ENCODE measurements at regions not wholly inside any gene's neighbourhood (a gene's known extent, or its start where the extent isn't known, plus 50 kb on each side); places are given as distances from the start of the nearest gene placed in this dataset.

- Mint-ChIP-seq H3K36me3 (ENCODE audit: insufficient read depth, unreplicated experiment) (no peaks in the 10 kb centered on the region), H3K27ac (ENCODE audit: unreplicated experiment) (no peak overlapping the region), H3K4me1 (ENCODE audit: low read depth, unreplicated experiment) (no peaks in the 10 kb centered on the region), H3K27me3 (ENCODE audit: insufficient read depth, unreplicated experiment) (no peaks in the 10 kb centered on the region), H3K9me3 (ENCODE audit: unreplicated experiment) (no peaks in the 10 kb centered on the region), H3K4me3 (ENCODE audit: unreplicated experiment) (no peak overlapping the region)
- POLR2A ChIA-PET, result no interaction called here
- H3K36me3 ChIP-seq (ENCODE audit: control insufficient read depth, insufficient read depth, low read length), result no peaks in the 10 kb centered on the region
- CTCF ChIA-PET, result no interaction called here
- no peak overlapping the region for H3K4me3 ChIP-seq (ENCODE audit: low read depth, low read length)
- TF ChIP-seq, protein P1, sequence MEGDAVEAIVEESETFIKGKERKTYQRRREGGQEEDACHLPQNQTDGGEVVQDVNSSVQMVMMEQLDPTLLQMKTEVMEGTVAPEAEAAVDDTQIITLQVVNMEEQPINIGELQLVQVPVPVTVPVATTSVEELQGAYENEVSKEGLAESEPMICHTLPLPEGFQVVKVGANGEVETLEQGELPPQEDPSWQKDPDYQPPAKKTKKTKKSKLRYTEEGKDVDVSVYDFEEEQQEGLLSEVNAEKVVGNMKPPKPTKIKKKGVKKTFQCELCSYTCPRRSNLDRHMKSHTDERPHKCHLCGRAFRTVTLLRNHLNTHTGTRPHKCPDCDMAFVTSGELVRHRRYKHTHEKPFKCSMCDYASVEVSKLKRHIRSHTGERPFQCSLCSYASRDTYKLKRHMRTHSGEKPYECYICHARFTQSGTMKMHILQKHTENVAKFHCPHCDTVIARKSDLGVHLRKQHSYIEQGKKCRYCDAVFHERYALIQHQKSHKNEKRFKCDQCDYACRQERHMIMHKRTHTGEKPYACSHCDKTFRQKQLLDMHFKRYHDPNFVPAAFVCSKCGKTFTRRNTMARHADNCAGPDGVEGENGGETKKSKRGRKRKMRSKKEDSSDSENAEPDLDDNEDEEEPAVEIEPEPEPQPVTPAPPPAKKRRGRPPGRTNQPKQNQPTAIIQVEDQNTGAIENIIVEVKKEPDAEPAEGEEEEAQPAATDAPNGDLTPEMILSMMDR (IDR thresholded peaks at IDR 0.05; ENCODE audit: insufficient read depth in 1 of 2, low read depth in 1 of 2, low read length in 1 of 2, severe bottlenecking in 1 of 2, unreplicated experiment in 1 of 2), result no peak
- H3K9me3 ChIP-seq, result no peaks in the 10 kb centered on the region
- no peaks in the 10 kb centered on the region for H3K4me1 ChIP-seq
- no peak for DNase-seq
- intact Hi-C loops (cut with micrococcal nuclease; ENCODE audit: unreplicated experiment), result no loop called here
- no peaks in the 10 kb centered on the region for H3K27me3 ChIP-seq (replicated peaks; ENCODE audit: control insufficient read depth, insufficient read depth, low read length)
- BruUV-seq (replicated peaks), result no TSS peak
Observed at GRCh38 chr12:91493308-91493707, 310.7 kb upstream of the DCN start.

- H3K36me3 ChIP-seq (ENCODE audit: control insufficient read depth, insufficient read depth, low read length), result no peaks in the 10 kb centered on the region
- no peak overlapping the region for H3K4me3 ChIP-seq (ENCODE audit: low read depth, low read length)
- Mint-ChIP-seq H3K4me1 (ENCODE audit: low read depth, unreplicated experiment) (no peaks in the 10 kb centered on the region), H3K36me3 (ENCODE audit: insufficient read depth, unreplicated experiment) (no peaks in the 10 kb centered on the region), H3K27ac (ENCODE audit: unreplicated experiment) (no peak overlapping the region), H3K27me3 (ENCODE audit: insufficient read depth, unreplicated experiment) (no peaks in the 10 kb centered on the region), H3K9me3 (ENCODE audit: unreplicated experiment) (no peaks in the 10 kb centered on the region), H3K4me3 (ENCODE audit: unreplicated experiment) (no peak overlapping the region)
- no peaks in the 10 kb centered on the region for H3K9me3 ChIP-seq
- no TSS peak for BruUV-seq (replicated peaks)
- H3K4me1 ChIP-seq, result no peaks in the 10 kb centered on the region
- CTCF ChIA-PET, result no interaction called here
- DNase-seq, result no peak
- POLR2A ChIA-PET, result no interaction called here
- TF ChIP-seq, protein P1 (IDR thresholded peaks at IDR 0.05; ENCODE audit: insufficient read depth in 1 of 2, low read depth in 1 of 2, low read length in 1 of 2, severe bottlenecking in 1 of 2, unreplicated experiment in 1 of 2), result no peak
- H3K27me3 ChIP-seq (replicated peaks; ENCODE audit: control insufficient read depth, insufficient read depth, low read length), result no peaks in the 10 kb centered on the region
- intact Hi-C loops (cut with micrococcal nuclease; ENCODE audit: unreplicated experiment), result no loop called here
Observed at GRCh38 chr12:91492648-91493047, 310.0 kb upstream of the DCN start.

GRCh38 chr12:91490667-91491311 is 308.2 kb upstream of the DCN start:
- Histone ChIP-seq H3K9me3 (no peaks in the 10 kb centered on the region), H3K36me3 (ENCODE audit: control insufficient read depth, insufficient read depth, low read length) (no peaks in the 10 kb centered on the region), H3K4me1 (no peaks in the 10 kb centered on the region), H3K27me3 (replicated peaks; ENCODE audit: control insufficient read depth, insufficient read depth, low read length) (no peaks in the 10 kb centered on the region), H3K4me3 (ENCODE audit: low read depth, low read length) (no peak overlapping the region)
- TF ChIP-seq, protein P1 (IDR thresholded peaks at IDR 0.05; ENCODE audit: insufficient read depth in 1 of 2, low read depth in 1 of 2, low read length in 1 of 2, severe bottlenecking in 1 of 2, unreplicated experiment in 1 of 2), result no peak
- H3K27ac Mint-ChIP-seq (ENCODE audit: unreplicated experiment), result no peak overlapping the region
- POLR2A ChIA-PET, result no interaction called here
- CTCF ChIA-PET, result no interaction called here
- H3K36me3 Mint-ChIP-seq (ENCODE audit: insufficient read depth, unreplicated experiment), result no peaks in the 10 kb centered on the region
- DNase-seq, result no peak
- no peaks in the 10 kb centered on the region for H3K4me1 Mint-ChIP-seq (ENCODE audit: low read depth, unreplicated experiment)
- H3K9me3 Mint-ChIP-seq (ENCODE audit: unreplicated experiment), result no peaks in the 10 kb centered on the region
- H3K27me3 Mint-ChIP-seq (ENCODE audit: insufficient read depth, unreplicated experiment), result no peaks in the 10 kb centered on the region
- no TSS peak for BruUV-seq (replicated peaks)
- intact Hi-C loops (cut with micrococcal nuclease; ENCODE audit: unreplicated experiment), result no loop called here
- no peak overlapping the region for H3K4me3 Mint-ChIP-seq (ENCODE audit: unreplicated experiment)
